ENCODE measurements at regions not wholly inside any gene's neighbourhood (a gene's known extent, or its start where the extent isn't known, plus 50 kb on each side); places are given as distances from the start of the nearest gene placed in this dataset.
"Not testable (repeated sequence)": the region's sequence is repeated elsewhere in the genome, so short reads cannot be mapped to it uniquely, and the experiment has no call there.

DNA sequence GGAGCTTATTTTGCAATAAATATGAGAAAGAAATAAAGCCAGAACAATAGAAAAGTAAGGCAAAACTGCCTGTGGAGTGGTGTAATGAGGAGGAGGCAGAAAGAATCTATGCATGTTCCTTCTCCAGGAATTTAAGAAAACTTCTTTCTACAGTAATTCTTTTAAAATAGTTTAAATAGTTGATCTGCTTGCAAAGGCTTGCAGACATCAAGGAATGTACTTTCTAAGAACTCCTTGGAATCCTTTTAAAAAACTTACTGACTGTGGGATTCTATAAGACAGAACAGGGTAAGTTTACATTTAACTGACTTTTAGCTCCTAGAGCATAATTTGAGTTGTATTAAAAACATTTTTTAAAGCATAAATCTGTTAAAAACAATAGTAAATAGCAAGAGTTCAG is 63.2 kb upstream of the ALB start:
- no peak for ATAC-seq

DNA sequence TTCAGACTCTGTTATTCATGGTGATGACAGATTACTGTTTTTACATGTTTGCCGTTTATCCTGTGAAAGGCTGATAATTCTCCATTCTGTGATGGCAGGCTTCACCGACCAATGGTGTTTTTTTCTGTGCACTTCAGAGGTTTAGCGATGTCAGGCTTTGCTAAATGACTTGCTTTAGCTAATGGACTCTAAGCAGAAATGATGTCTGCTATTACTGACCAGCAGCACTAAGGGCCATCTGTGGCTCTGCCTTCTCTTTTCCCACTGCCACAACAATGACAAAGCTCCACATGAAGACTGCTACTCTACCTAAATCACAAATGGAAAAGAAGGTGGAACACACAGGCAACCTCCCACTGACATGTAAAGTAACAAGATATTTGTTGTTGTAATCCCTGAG is 68.4 kb upstream of the ALB start:
- no peak overlapping the region for H3K4me3 ChIP-seq
- ATAC-seq, result no peak
- H3K4me1 ChIP-seq (ENCODE audit: low read depth), result no peaks in the 10 kb centered on the region
- H3K9me3 ChIP-seq, result no peaks in the 10 kb centered on the region
- H3K36me3 ChIP-seq (ENCODE audit: low read depth), result no peaks in the 10 kb centered on the region
- no peak for DNase-seq
- TF ChIP-seq, protein P1, sequence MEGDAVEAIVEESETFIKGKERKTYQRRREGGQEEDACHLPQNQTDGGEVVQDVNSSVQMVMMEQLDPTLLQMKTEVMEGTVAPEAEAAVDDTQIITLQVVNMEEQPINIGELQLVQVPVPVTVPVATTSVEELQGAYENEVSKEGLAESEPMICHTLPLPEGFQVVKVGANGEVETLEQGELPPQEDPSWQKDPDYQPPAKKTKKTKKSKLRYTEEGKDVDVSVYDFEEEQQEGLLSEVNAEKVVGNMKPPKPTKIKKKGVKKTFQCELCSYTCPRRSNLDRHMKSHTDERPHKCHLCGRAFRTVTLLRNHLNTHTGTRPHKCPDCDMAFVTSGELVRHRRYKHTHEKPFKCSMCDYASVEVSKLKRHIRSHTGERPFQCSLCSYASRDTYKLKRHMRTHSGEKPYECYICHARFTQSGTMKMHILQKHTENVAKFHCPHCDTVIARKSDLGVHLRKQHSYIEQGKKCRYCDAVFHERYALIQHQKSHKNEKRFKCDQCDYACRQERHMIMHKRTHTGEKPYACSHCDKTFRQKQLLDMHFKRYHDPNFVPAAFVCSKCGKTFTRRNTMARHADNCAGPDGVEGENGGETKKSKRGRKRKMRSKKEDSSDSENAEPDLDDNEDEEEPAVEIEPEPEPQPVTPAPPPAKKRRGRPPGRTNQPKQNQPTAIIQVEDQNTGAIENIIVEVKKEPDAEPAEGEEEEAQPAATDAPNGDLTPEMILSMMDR (IDR thresholded peaks at IDR 0.05), result no peak
- intact Hi-C loops (cut with DNase I, micrococcal nuclease), result no loop called here

More for the DNA sequence above, 63.2 kb upstream of the ALB start:
- intact Hi-C loops (cut with DNase I, micrococcal nuclease), result no loop called here
- TF ChIP-seq, protein P1 (IDR thresholded peaks at IDR 0.05), result no peak
- no peak for DNase-seq
- Histone ChIP-seq H3K4me1 (ENCODE audit: low read depth) (no peaks in the 10 kb centered on the region), H3K4me3 (no peak overlapping the region), H3K36me3 (ENCODE audit: low read depth) (no peaks in the 10 kb centered on the region), H3K9me3 (no peaks in the 10 kb centered on the region)

DNA sequence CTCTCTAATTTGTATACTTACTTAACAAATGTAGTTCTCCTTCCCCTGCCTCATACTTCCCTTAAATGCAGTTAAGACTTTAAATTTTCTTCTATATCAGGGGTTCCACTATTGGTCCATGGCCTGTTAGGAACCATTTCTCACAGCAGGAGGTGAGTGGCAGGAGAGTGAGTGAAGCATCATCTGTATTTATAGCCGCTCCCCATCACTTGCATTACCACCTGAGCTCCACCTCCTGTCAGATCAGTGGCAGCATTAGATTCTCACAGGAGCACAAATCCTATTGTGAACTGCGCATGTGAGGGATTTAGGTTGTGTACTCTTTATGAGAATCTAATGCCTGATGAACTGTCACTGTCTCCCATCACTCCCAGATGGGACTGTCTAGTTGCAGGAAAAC is 72.1 kb upstream of the ALB start:
- H3K4me3 ChIP-seq; H3K9me3 ChIP-seq; intact Hi-C loops (cut with DNase I, micrococcal nuclease); DNase-seq; H3K36me3 ChIP-seq (ENCODE audit: low read depth); ATAC-seq; H3K4me1 ChIP-seq (ENCODE audit: low read depth): not testable (repeated sequence)

DNA sequence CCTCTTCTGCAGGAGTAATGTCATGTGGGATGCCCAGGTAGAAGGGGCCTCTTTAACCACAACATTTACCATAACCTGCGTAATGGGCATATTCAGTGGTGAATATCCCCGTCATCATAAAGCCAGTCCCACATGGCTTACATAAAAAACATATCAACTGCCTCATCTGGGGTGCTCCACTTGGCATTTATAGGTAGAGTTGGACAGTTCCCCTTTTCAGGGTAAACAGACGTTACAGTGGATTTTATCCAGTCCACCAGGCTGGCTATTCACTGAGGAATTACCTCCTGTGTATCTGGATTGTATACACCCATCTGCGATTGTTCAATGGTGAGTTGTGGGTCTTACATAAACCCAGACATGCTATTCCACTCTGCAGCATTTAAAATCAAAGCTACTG is 70.7 kb upstream of the ANKRD17 start:
- intact Hi-C loops (cut with DNase I, micrococcal nuclease), result no loop called here
- TF ChIP-seq, protein P1 (IDR thresholded peaks at IDR 0.05), result no peak
- no peak for DNase-seq
- Histone ChIP-seq H3K4me1 (ENCODE audit: low read depth) (no peaks in the 10 kb centered on the region), H3K36me3 (ENCODE audit: low read depth) (no peaks in the 10 kb centered on the region), H3K4me3 (no peak overlapping the region), H3K9me3 (peaks cover 3% of the 10 kb centered on the region)
- no peak for ATAC-seq

DNA sequence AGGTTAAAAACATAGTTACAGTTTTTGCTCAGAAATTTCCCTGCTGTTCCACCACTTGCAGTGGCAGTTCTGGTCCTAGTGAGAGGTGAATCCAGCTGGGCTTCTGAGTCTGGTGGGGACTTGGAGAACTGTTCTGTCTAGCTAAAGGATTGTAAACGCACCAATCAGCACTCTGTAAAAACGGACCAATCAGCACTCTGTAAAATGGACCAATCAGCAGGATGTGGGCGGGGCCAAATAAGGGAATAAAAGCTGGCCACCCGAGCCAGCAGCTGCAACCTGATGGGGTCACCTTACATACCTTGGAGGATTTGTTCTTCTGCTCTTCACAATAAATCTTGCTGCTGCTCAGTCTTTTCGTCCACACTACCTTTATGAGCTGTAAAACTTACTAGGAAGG is 67.2 kb upstream of the ANKRD17 start:
- H3K4me3 ChIP-seq; H3K36me3 ChIP-seq (ENCODE audit: low read depth); DNase-seq; ATAC-seq; H3K4me1 ChIP-seq (ENCODE audit: low read depth); intact Hi-C loops (cut with DNase I, micrococcal nuclease): not testable (repeated sequence)
- H3K9me3 ChIP-seq, result peaks cover 12% of the 10 kb centered on the region

DNA sequence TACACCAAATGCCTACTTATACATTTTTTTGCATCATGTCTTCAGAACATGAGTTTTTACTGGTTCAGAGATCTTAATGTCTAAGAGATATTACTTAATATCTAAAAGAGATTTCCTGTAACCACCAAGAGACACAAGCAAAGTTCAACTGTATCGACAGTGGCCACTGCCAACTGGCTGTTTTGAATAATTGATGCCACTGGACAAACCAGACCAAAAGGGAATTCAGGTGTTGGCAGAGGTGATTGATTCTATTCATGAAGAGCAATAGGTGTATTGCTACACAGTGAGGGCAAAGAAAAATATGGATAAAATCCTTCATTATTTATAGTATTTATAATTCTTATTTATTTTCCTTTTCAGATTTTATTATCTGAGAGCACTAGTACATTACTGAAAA is 58.5 kb upstream of the ANKRD17 start:
- H3K4me3 ChIP-seq, result no peak overlapping the region
- ATAC-seq (no peak), DNase-seq (no peak)
- TF ChIP-seq, protein P1 (IDR thresholded peaks at IDR 0.05), result no peak
- H3K36me3 ChIP-seq (ENCODE audit: low read depth), result no peaks in the 10 kb centered on the region
- intact Hi-C loops (cut with DNase I, micrococcal nuclease), result no loop called here
- no peaks in the 10 kb centered on the region for H3K4me1 ChIP-seq (ENCODE audit: low read depth)
- peaks cover 17% of the 10 kb centered on the region for H3K9me3 ChIP-seq

DNA sequence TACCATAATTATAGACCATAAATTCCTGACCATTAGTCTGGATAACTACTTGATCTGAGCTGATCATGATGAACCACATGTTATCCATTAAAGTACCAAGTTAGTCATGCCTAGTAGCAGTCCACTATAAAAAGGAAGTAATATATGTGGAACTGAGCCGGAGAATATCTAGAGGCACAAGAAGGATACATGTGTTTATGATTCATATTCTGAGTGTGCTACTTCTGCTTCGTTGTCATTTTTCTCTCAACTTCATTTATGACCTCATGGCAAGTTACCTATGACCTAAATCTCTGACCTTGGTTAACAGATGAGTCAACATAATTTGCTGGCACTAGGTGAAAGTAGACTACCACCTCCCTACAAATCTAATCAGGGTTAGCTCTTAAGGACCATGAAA is 56.5 kb upstream of the ANKRD17 start:
- Histone ChIP-seq H3K9me3 (peaks cover 6% of the 10 kb centered on the region), H3K4me3 (no peak overlapping the region), H3K36me3 (ENCODE audit: low read depth) (no peaks in the 10 kb centered on the region), H3K4me1 (ENCODE audit: low read depth) (no peaks in the 10 kb centered on the region)
- intact Hi-C loops (cut with DNase I, micrococcal nuclease), result no loop called here
- ATAC-seq (peak; percentile 42), DNase-seq (no peak)
- TF ChIP-seq, protein P1 (IDR thresholded peaks at IDR 0.05), result no peak

Data from mucosa of descending colon (tissue), 3 donors.